ENCODE measurements at regions not wholly inside any gene's neighbourhood (a gene's known extent, or its start where the extent isn't known, plus 50 kb on each side); places are given as distances from the start of the nearest gene placed in this dataset.
"Not testable (repeated sequence)": the region's sequence is repeated elsewhere in the genome, so short reads cannot be mapped to it uniquely, and the experiment has no call there.

DNA sequence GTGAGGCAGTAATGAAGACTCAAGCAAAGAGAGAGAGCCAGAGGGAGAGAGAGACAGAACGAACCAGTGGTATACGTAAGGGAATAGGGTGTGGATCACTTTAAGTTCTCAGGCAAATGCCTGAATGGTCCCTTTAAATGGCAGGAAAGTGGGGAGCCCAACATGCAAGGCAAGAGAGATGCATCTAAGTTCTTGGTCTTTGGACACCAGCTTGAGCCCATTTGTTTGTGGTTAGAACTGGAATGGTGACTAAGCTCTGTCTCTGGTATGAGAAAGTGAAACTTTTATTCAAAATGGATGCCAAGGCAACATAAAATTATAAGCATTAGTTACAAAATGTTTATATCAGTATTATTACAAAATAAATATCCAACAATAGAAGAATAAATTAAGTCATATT, 192.2 kb upstream of the ALG10 start:
- no peak for TF ChIP-seq CTCF (IDR thresholded peaks at IDR 0.05)
- ATAC-seq (ENCODE audit: low FRiP score): no peak
- no peak for DNase-seq (ENCODE audit: low spot score)

GRCh38 chr12:33832900-33833299, 189.4 kb upstream of the ALG10 start:
- ATAC-seq (ENCODE audit: low FRiP score) (no peak), DNase-seq (ENCODE audit: low spot score) (no peak)
- no peak for TF ChIP-seq CTCF (IDR thresholded peaks at IDR 0.05)

- no peak for TF ChIP-seq CTCF (IDR thresholded peaks at IDR 0.05)
- DNase-seq (ENCODE audit: low spot score) (no peak), ATAC-seq (ENCODE audit: low FRiP score) (no peak)
Observed at GRCh38 chr12:33834672-33835071, 187.6 kb upstream of the ALG10 start.

- ATAC-seq (ENCODE audit: low FRiP score) (no peak), DNase-seq (ENCODE audit: low spot score) (no peak)
- no peak for TF ChIP-seq CTCF (IDR thresholded peaks at IDR 0.05)
Observed at GRCh38 chr12:33876618-33877017, 145.7 kb upstream of the ALG10 start.

- no peak for ATAC-seq (ENCODE audit: low FRiP score)
- no peak for TF ChIP-seq CTCF (IDR thresholded peaks at IDR 0.05)
- no peak for DNase-seq (ENCODE audit: low spot score)
Observed at GRCh38 chr12:33892425-33892824, 129.9 kb upstream of the ALG10 start.

- DNase-seq (ENCODE audit: low spot score); ATAC-seq (ENCODE audit: low FRiP score): not testable (repeated sequence)
Observed at GRCh38 chr12:33920460-33920859, 101.8 kb upstream of the ALG10 start.

DNA sequence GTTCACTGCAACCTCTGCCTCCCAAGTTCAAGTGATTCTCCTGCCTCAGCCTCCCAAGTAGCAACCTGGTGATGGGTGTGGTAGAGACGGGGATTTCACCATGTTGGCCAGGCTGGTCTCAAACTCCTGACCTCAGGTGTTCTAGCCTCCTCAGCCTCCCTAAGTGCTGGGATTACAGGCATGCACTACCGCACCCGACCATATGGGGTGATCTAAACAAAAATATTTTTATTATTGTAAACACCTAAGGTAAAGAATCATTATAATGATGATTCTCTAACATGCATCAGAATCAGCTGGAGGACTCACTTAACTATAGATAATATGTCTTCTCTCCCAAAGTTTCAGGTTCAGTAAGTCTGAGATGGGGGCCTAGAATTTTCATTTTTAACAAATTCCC, 96.2 kb upstream of the ALG10 start:
- TF ChIP-seq CTCF (IDR thresholded peaks at IDR 0.05): no peak
- ATAC-seq (ENCODE audit: low FRiP score) (no peak), DNase-seq (ENCODE audit: low spot score) (no peak)

- not testable (repeated sequence) for ATAC-seq (ENCODE audit: low FRiP score); DNase-seq (ENCODE audit: low spot score)
Observed at GRCh38 chr12:33937669-33938068, 84.6 kb upstream of the ALG10 start.

Measured in omental fat pad (tissue), 3 donors.